Keratinocyte (primary cell): ENCODE measurements at regions not wholly inside any gene's neighbourhood (a gene's known extent, or its start where the extent isn't known, plus 50 kb on each side); places are given as distances from the start of the nearest gene placed in this dataset.

Source experiments
- DNase-seq: peaks from one replicate; pipeline ENCODE4 v3.0.0-alpha.2; 2011; ENCODE audit warnings: low read depth, missing footprints, low spot score
- FAIRE-seq: peaks from 2 replicates; lab custom pipeline; 2011; peaks lifted over from hg19 to GRCh38; lab: Jason Lieb, UNC
- H2AFZ ChIP-seq: 2 replicates; pipeline ENCODE4 v1.6.0; 2012; ENCODE audit warnings: low read length, control low read depth, inconsistent platforms; ENCODE audit not compliant: control insufficient read depth
- H3K27ac ChIP-seq: 2 replicates; pipeline ENCODE4 v1.5.1; 2011; ENCODE audit warnings: low read length; ENCODE audit not compliant: control insufficient read depth, insufficient read depth
- H3K27me3 ChIP-seq: 3 replicates; pipeline ENCODE4 v1.6.0; 2011; ENCODE audit warnings: low read length; ENCODE audit not compliant: control insufficient read depth, insufficient read depth; ENCODE audit errors: extremely low read depth
- H3K36me3 ChIP-seq, 2 experiments: 2 replicates in 1 of 2; 3 replicates in 1 of 2; pipeline ENCODE4 v1.5.1; 2011; ENCODE audit warnings: low read length in 2 of 2, mild to moderate bottlenecking in 1 of 2; ENCODE audit not compliant: control insufficient read depth in 2 of 2, insufficient read depth in 2 of 2; ENCODE audit errors: extremely low read depth in 1 of 2
- H3K4me1 ChIP-seq: 3 replicates; pipeline ENCODE4 v1.5.1; 2011; ENCODE audit warnings: low read length; ENCODE audit not compliant: control insufficient read depth, insufficient read depth; ENCODE audit errors: extremely low read depth
- H3K4me2 ChIP-seq: 3 replicates; pipeline ENCODE4 v1.6.0; 2011; ENCODE audit warnings: low read depth, low read length; ENCODE audit not compliant: control insufficient read depth, insufficient read depth; ENCODE audit errors: extremely low read depth
- H3K4me3 ChIP-seq, 3 experiments: fragments of 200-600 bp in 1 of 3; sonication (generic) in 1 of 3; 2 replicates in 2 of 3; 3 replicates in 1 of 3; pipeline ENCODE4 v1.5.1; 2011 to 2016; ENCODE audit warnings: low read length in 3 of 3, mild to moderate bottlenecking in 3 of 3, control low read depth in 2 of 3, inconsistent platforms in 1 of 3, low read depth in 1 of 3, mixed read lengths in 1 of 3, mixed run types in 1 of 3, moderate library complexity in 1 of 3; ENCODE audit not compliant: control insufficient read depth in 2 of 3, insufficient read depth in 2 of 3; ENCODE audit errors: extremely low read depth in 1 of 3
- H3K79me2 ChIP-seq: 2 replicates; pipeline ENCODE4 v1.6.0; 2012; ENCODE audit warnings: low read length; ENCODE audit not compliant: control insufficient read depth, insufficient read depth
- H3K9ac ChIP-seq: 3 replicates; pipeline ENCODE4 v1.6.0; 2011; ENCODE audit warnings: low read length; ENCODE audit not compliant: control insufficient read depth, insufficient read depth; ENCODE audit errors: extremely low read depth
- H3K9me1 ChIP-seq: 3 replicates; pipeline ENCODE4 v1.6.0; 2011; ENCODE audit warnings: low read length; ENCODE audit not compliant: control insufficient read depth, insufficient read depth; ENCODE audit errors: extremely low read depth
- H3K9me3 ChIP-seq: 2 replicates; pipeline ENCODE4 v1.5.1; 2012; ENCODE audit warnings: low read depth, low read length; ENCODE audit not compliant: control insufficient read depth
- H4K20me1 ChIP-seq: 3 replicates; pipeline ENCODE4 v1.6.0; 2011; ENCODE audit warnings: low read length; ENCODE audit not compliant: control insufficient read depth, insufficient read depth; ENCODE audit errors: extremely low read depth
- CTCF ChIP-seq, 3 experiments: IDR thresholded peaks in 1 of 3; conservative IDR thresholded peaks in 1 of 3; optimal IDR thresholded peaks in 1 of 3; 2 replicates in 2 of 3; 3 replicates in 1 of 3; pipeline versions ENCODE3 to v1.5.1; 2011; ENCODE audit warnings: low read length in 3 of 3, mild to moderate bottlenecking in 3 of 3, moderate library complexity in 2 of 3, control low read depth in 1 of 3, inconsistent platforms in 1 of 3; ENCODE audit not compliant: insufficient read depth in 2 of 3; ENCODE audit errors: extremely low read depth in 1 of 3
- EZH2 ChIP-seq: IDR thresholded peaks from one replicate; pipeline ENCODE4 v1.6.1; 2012; ENCODE audit warnings: inconsistent platforms, mild to moderate bottlenecking, low read length, moderate library complexity
- dilution Hi-C: fragments of 300-500 bp; cut with MboI; formaldehyde crosslinking; loops from one replicate; pipeline ENCODE4 v1.7.0; 2020; ENCODE audit warnings: low sequenced_read_pairs; ENCODE audit not compliant: extremely low pct_ligation_motif_present

- Histone ChIP-seq H3K27me3 (no peaks in the 10 kb centered on the region), H3K4me3 (no peak overlapping the region), H2AFZ (no peak overlapping the region), H3K36me3 (no peaks in the 10 kb centered on the region), H4K20me1 (no peaks in the 10 kb centered on the region), H3K27ac (no peak overlapping the region), H3K79me2 (no peaks in the 10 kb centered on the region), H3K9me1 (no peaks in the 10 kb centered on the region), H3K9me3 (no peaks in the 10 kb centered on the region), H3K4me2 (no peak overlapping the region), H3K9ac (no peak overlapping the region), H3K4me1 (peaks cover 5% of the 10 kb centered on the region)
- TF ChIP-seq EZH2 (no peak), CTCF (optimal IDR thresholded peaks at IDR 0.05 in 1 of 3, IDR thresholded peaks at IDR 0.05 in 1 of 3, conservative IDR thresholded peaks at IDR 0.05 in 1 of 3; ENCODE audit: extremely low read depth in 1 of 3, insufficient read depth in 2 of 3, low read length in 3 of 3) (no peak)
- FAIRE-seq (no peak), DNase-seq (no peak)
- dilution Hi-C loops = no loop called here
These were observed 169.2 kb downstream of the FGF1 start for GRCh38 chr5:142516732-142517131.

- Histone ChIP-seq H3K36me3 (no peaks in the 10 kb centered on the region), H2AFZ (no peak overlapping the region), H3K27ac (no peak overlapping the region), H3K27me3 (no peaks in the 10 kb centered on the region), H3K4me1 (peaks cover 5% of the 10 kb centered on the region), H3K9ac (no peak overlapping the region), H3K9me1 (no peaks in the 10 kb centered on the region), H3K4me3 (no peak overlapping the region), H3K9me3 (no peaks in the 10 kb centered on the region), H4K20me1 (no peaks in the 10 kb centered on the region), H3K4me2 (no peak overlapping the region), H3K79me2 (no peaks in the 10 kb centered on the region)
- dilution Hi-C loops = no loop called here
- no peak for DNase-seq
- no peak for FAIRE-seq
- TF ChIP-seq CTCF (optimal IDR thresholded peaks at IDR 0.05 in 1 of 3, IDR thresholded peaks at IDR 0.05 in 1 of 3, conservative IDR thresholded peaks at IDR 0.05 in 1 of 3; ENCODE audit: extremely low read depth in 1 of 3, insufficient read depth in 2 of 3, low read length in 3 of 3) (no peak), EZH2 (no peak)
These were observed 170.9 kb downstream of the FGF1 start for GRCh38 chr5:142515036-142515435.
